ENCODE measurements at regions not wholly inside any gene's neighbourhood (a gene's known extent, or its start where the extent isn't known, plus 50 kb on each side); places are given as distances from the start of the nearest gene placed in this dataset.

DNA sequence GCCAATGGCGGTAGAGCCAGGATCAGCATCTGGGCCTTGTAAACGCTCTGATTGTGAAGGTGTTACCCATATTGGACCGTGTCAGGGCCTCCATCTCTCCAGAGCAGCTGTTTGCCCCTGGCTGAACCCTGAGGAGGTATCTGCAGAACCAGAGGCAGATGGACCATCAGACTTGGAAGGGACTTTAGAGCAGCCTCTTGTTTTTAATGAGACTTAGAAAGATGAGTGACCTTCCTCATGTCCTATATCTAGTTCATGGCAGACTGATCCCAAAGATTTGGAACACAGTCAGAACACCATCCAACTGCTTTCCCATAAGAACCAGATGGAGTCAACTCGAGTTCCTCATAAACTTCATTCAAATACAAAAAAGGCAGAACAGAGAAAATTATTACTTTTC, 135.1 kb upstream of the MSX1 start:
- TF ChIP-seq POLR2A (IDR thresholded peaks at IDR 0.05), result no peak
- TF ChIP-seq, protein P1, sequence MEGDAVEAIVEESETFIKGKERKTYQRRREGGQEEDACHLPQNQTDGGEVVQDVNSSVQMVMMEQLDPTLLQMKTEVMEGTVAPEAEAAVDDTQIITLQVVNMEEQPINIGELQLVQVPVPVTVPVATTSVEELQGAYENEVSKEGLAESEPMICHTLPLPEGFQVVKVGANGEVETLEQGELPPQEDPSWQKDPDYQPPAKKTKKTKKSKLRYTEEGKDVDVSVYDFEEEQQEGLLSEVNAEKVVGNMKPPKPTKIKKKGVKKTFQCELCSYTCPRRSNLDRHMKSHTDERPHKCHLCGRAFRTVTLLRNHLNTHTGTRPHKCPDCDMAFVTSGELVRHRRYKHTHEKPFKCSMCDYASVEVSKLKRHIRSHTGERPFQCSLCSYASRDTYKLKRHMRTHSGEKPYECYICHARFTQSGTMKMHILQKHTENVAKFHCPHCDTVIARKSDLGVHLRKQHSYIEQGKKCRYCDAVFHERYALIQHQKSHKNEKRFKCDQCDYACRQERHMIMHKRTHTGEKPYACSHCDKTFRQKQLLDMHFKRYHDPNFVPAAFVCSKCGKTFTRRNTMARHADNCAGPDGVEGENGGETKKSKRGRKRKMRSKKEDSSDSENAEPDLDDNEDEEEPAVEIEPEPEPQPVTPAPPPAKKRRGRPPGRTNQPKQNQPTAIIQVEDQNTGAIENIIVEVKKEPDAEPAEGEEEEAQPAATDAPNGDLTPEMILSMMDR (IDR thresholded peaks at IDR 0.05), result no peak

Measured in stomach (tissue), 4 donors.